ENCODE measurements at regions not wholly inside any gene's neighbourhood (a gene's known extent, or its start where the extent isn't known, plus 50 kb on each side); places are given as distances from the start of the nearest gene placed in this dataset.

DNA sequence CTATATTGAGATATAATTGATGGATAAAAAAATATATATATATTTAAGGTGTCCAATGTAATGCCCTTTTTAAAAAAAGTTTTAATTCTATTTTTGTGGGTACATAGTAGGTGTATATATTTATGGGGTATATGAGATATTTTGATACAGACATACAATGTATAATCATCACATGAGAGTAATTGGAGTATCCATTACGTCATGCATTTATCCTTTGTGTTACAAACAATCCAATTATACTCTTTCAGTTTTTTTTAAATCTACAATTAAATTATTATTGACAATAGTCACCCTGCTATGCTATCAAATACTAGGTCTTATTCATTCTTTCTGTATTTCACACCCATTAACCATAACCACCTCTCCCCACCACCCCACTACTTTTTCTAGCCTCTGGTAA, 66.3 kb upstream of the DIPK2B start:
- no peak for TF ChIP-seq CTCF (IDR thresholded peaks at IDR 0.05; ENCODE audit: insufficient read depth, low read length)
- no peak for TF ChIP-seq REST (IDR thresholded peaks at IDR 0.05; ENCODE audit: insufficient replicate concordance, low read depth)
